ENCODE measurements at regions not wholly inside any gene's neighbourhood (a gene's known extent, or its start where the extent isn't known, plus 50 kb on each side); places are given as distances from the start of the nearest gene placed in this dataset.
A peak's percentile ranks its signal among the peaks of the same experiment; 100 is the strongest.

DNA sequence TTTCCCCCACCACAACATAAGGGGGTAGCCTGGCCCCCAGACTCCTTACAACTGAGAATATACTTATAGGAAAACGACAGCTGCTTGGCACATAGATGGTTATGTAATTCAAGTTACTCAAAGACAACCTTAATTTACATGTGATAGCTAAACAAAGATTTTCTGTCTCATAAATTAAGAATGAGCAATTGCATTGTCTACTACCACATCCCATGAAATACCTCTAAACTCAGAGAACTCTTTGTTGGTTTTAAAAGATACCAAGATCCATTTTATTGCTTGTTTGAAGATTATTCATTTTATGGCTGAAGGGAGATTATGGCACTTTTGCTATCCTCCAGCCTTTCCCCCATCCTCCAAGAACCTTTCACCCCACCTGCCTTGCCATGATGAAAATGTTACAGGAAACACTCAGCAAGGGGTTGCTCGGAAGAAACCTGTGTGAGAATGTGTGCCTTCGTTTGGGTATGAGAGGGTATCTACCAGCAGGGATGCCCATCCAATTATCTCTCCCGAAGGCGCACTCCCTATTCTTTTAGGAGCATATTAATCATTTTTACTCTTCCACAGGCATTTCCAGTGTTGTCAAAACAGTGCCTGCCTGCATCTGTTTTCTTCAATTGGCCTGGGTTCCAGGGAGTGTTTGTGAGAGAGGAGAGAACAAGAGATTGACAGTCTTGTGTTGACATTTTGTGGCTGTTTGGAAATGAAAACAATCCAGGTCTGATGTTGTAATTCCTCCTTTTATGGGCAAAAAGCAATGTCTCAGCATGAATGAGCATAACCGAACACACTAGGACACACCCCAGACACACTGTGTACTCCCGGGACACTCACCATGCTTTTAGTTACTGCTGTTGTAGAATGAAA lies 208.0 kb upstream of the ANKRD55 start (continued):
- TF ChIP-seq RORA (CRISPR knock-in tag; IDR thresholded peaks at IDR 0.05): no peak
- TF ChIP-seq BCL6 (CRISPR knock-in tag; IDR thresholded peaks at IDR 0.05): peak; percentile 69
- TF ChIP-seq KDM6A (CRISPR knock-in tag; IDR thresholded peaks at IDR 0.05; ENCODE audit: low read depth): 0 out of 2 replicates have a peak, but pooled peaks have one; percentile 24
- peak; percentile 82 for TF ChIP-seq PBX2 (CRISPR knock-in tag; IDR thresholded peaks at IDR 0.05)
- TF ChIP-seq HIVEP1 (CRISPR knock-in tag; IDR thresholded peaks at IDR 0.05): no peak
- TF ChIP-seq SMARCC2 (IDR thresholded peaks at IDR 0.05): no peak
- TF ChIP-seq PCBP2 (optimal IDR thresholded peaks at IDR 0.05; ENCODE audit: low read depth, low read length, poor library complexity, severe bottlenecking): no peak
- TF ChIP-seq HHEX (CRISPR knock-in tag; IDR thresholded peaks at IDR 0.05): 0 out of 2 replicates have a peak, but pooled peaks have one; percentile 25
- no peak for TF ChIP-seq SUZ12 (IDR thresholded peaks at IDR 0.05; ENCODE audit: low read depth, low read length)
- TF ChIP-seq ZBTB39 (CRISPR knock-in tag; IDR thresholded peaks at IDR 0.05): no peak
- peak; percentile 86 for TF ChIP-seq ZMYM4 (CRISPR knock-in tag; IDR thresholded peaks at IDR 0.05)
- peak; percentile 97 for TF ChIP-seq FOXK1 (CRISPR knock-in tag; IDR thresholded peaks at IDR 0.05; ENCODE audit: borderline replicate concordance, low read depth)
- TF ChIP-seq ZNF24 (IDR thresholded peaks at IDR 0.05): no peak
- TF ChIP-seq ZNF687 (CRISPR knock-in tag; IDR thresholded peaks at IDR 0.05): no peak

All from HepG2 (cell line).